ENCODE measurements at regions not wholly inside any gene's neighbourhood (a gene's known extent, or its start where the extent isn't known, plus 50 kb on each side); places are given as distances from the start of the nearest gene placed in this dataset.
"Not testable (repeated sequence)": the region's sequence is repeated elsewhere in the genome, so short reads cannot be mapped to it uniquely, and the experiment has no call there.

- Mint-ChIP-seq H3K4me1 (ENCODE audit: low read depth) (peaks cover 6% of the 10 kb centered on the region), H3K27ac (no peak overlapping the region), H3K4me3 (no peak overlapping the region), H3K27me3 (peaks cover 65% of the 10 kb centered on the region), H3K36me3 (ENCODE audit: low read depth) (no peaks in the 10 kb centered on the region), H3K9me3 (no peaks in the 10 kb centered on the region)
- intact Hi-C loops (cut with micrococcal nuclease): no loop called here
These were observed 116.7 kb upstream of the LPCAT1 start for GRCh38 chr5:1640421-1640881.

- Mint-ChIP-seq H3K9me3 (no peaks in the 10 kb centered on the region), H3K27ac (no peak overlapping the region), H3K36me3 (ENCODE audit: low read depth) (no peaks in the 10 kb centered on the region), H3K27me3 (peaks cover 65% of the 10 kb centered on the region), H3K4me3 (no peak overlapping the region), H3K4me1 (ENCODE audit: low read depth) (no peaks in the 10 kb centered on the region)
- intact Hi-C loops (cut with micrococcal nuclease): no loop called here
These were observed 116.0 kb upstream of the LPCAT1 start for GRCh38 chr5:1639757-1640156.

- H3K27ac Mint-ChIP-seq: peak overlapping the region; percentile 51
- intact Hi-C loops (cut with micrococcal nuclease): no loop called here
- peaks cover 70% of the 10 kb centered on the region for H3K27me3 Mint-ChIP-seq
- no peak overlapping the region for H3K4me3 Mint-ChIP-seq
- peaks cover 4% of the 10 kb centered on the region for H3K36me3 Mint-ChIP-seq (ENCODE audit: low read depth)
- peaks cover 6% of the 10 kb centered on the region for H3K4me1 Mint-ChIP-seq (ENCODE audit: low read depth)
- no peaks in the 10 kb centered on the region for H3K9me3 Mint-ChIP-seq
These were observed 115.1 kb upstream of the LPCAT1 start for GRCh38 chr5:1638658-1639400.

- intact Hi-C loops (cut with micrococcal nuclease): no loop called here
- Mint-ChIP-seq H3K4me3 (no peak overlapping the region), H3K4me1 (ENCODE audit: low read depth) (peaks cover 12% of the 10 kb centered on the region), H3K36me3 (ENCODE audit: low read depth) (peaks cover 11% of the 10 kb centered on the region), H3K27me3 (peaks cover 66% of the 10 kb centered on the region), H3K27ac (peak overlapping the region; percentile 51), H3K9me3 (no peaks in the 10 kb centered on the region)
These were observed 114.1 kb upstream of the LPCAT1 start for GRCh38 chr5:1637639-1638481.

GRCh38 chr5:1636981-1637638 lies 113.3 kb upstream of the LPCAT1 start:
- Mint-ChIP-seq H3K27me3 (peaks cover 65% of the 10 kb centered on the region), H3K4me3 (no peak overlapping the region)

GRCh38 chr5:1636208-1636770 lies 112.5 kb upstream of the LPCAT1 start:
- H3K27ac Mint-ChIP-seq; intact Hi-C loops (cut with micrococcal nuclease): not testable (repeated sequence)
- peaks cover 62% of the 10 kb centered on the region for H3K27me3 Mint-ChIP-seq

More at GRCh38 chr5:1636981-1637638, 113.3 kb upstream of the LPCAT1 start:
- Mint-ChIP-seq H3K4me1 (ENCODE audit: low read depth) (peaks cover 19% of the 10 kb centered on the region), H3K27ac (no peak overlapping the region), H3K36me3 (ENCODE audit: low read depth) (peaks cover 11% of the 10 kb centered on the region), H3K9me3 (no peaks in the 10 kb centered on the region)
- intact Hi-C loops (cut with micrococcal nuclease): no loop called here

GRCh38 chr5:1635477-1635876 lies 111.7 kb upstream of the LPCAT1 start:
- peaks cover 19% of the 10 kb centered on the region for H3K36me3 Mint-ChIP-seq (ENCODE audit: low read depth)
- intact Hi-C loops (cut with micrococcal nuclease): not testable (repeated sequence)

More at GRCh38 chr5:1636208-1636770, 112.5 kb upstream of the LPCAT1 start:
- Mint-ChIP-seq H3K36me3 (ENCODE audit: low read depth) (peaks cover 14% of the 10 kb centered on the region), H3K4me1 (ENCODE audit: low read depth) (peaks cover 21% of the 10 kb centered on the region)
- H3K4me3 Mint-ChIP-seq, H3K9me3 Mint-ChIP-seq: not testable (repeated sequence)

GRCh38 chr5:1634337-1634661 lies 110.5 kb upstream of the LPCAT1 start:
- Mint-ChIP-seq H3K27ac (peak overlapping the region; percentile 87), H3K4me3 (peak overlapping the region; percentile 86), H3K4me1 (ENCODE audit: low read depth) (peaks cover 21% of the 10 kb centered on the region), H3K27me3 (peaks cover 56% of the 10 kb centered on the region), H3K9me3 (no peaks in the 10 kb centered on the region), H3K36me3 (ENCODE audit: low read depth) (peaks cover 30% of the 10 kb centered on the region)
- intact Hi-C loops (cut with micrococcal nuclease): no loop called here

More at GRCh38 chr5:1635477-1635876, 111.7 kb upstream of the LPCAT1 start:
- H3K27me3 Mint-ChIP-seq: peaks cover 59% of the 10 kb centered on the region
- not testable (repeated sequence) for H3K4me3 Mint-ChIP-seq, H3K9me3 Mint-ChIP-seq, H3K27ac Mint-ChIP-seq
- H3K4me1 Mint-ChIP-seq (ENCODE audit: low read depth): peaks cover 21% of the 10 kb centered on the region

- peak overlapping the region; percentile 87 for H3K27ac Mint-ChIP-seq
- H3K4me3 Mint-ChIP-seq: peak overlapping the region; percentile 86
- H3K27me3 Mint-ChIP-seq: peaks cover 54% of the 10 kb centered on the region
- intact Hi-C loops (cut with micrococcal nuclease): no loop called here
- H3K4me1 Mint-ChIP-seq (ENCODE audit: low read depth): peaks cover 21% of the 10 kb centered on the region
- no peaks in the 10 kb centered on the region for H3K9me3 Mint-ChIP-seq
- peaks cover 33% of the 10 kb centered on the region for H3K36me3 Mint-ChIP-seq (ENCODE audit: low read depth)
These were observed 110.0 kb upstream of the LPCAT1 start for GRCh38 chr5:1633605-1634336.

GRCh38 chr5:1631004-1631403 lies 107.2 kb upstream of the LPCAT1 start:
- Mint-ChIP-seq H3K27me3 (peaks cover 41% of the 10 kb centered on the region), H3K36me3 (ENCODE audit: low read depth) (peaks cover 45% of the 10 kb centered on the region), H3K4me1 (ENCODE audit: low read depth) (peaks cover 21% of the 10 kb centered on the region)
- H3K27ac Mint-ChIP-seq; H3K9me3 Mint-ChIP-seq; intact Hi-C loops (cut with micrococcal nuclease); H3K4me3 Mint-ChIP-seq: not testable (repeated sequence)

- Mint-ChIP-seq H3K27me3 (peaks cover 45% of the 10 kb centered on the region), H3K36me3 (ENCODE audit: low read depth) (peaks cover 78% of the 10 kb centered on the region)
- H3K9me3 Mint-ChIP-seq; H3K27ac Mint-ChIP-seq; intact Hi-C loops (cut with micrococcal nuclease); H3K4me1 Mint-ChIP-seq (ENCODE audit: low read depth); H3K4me3 Mint-ChIP-seq: not testable (repeated sequence)
These were observed 102.6 kb upstream of the LPCAT1 start for GRCh38 chr5:1626397-1626796.

- H3K36me3 Mint-ChIP-seq (ENCODE audit: low read depth): peaks cover 76% of the 10 kb centered on the region
These were observed 95.8 kb upstream of the LPCAT1 start for GRCh38 chr5:1619531-1619930.

GRCh38 chr5:1618296-1618865 lies 94.6 kb upstream of the LPCAT1 start:
- intact Hi-C loops (cut with micrococcal nuclease); H3K9me3 Mint-ChIP-seq; H3K27ac Mint-ChIP-seq; H3K4me3 Mint-ChIP-seq: not testable (repeated sequence)
- Mint-ChIP-seq H3K4me1 (ENCODE audit: low read depth) (peaks cover 22% of the 10 kb centered on the region), H3K36me3 (ENCODE audit: low read depth) (peaks cover 64% of the 10 kb centered on the region), H3K27me3 (peaks cover 57% of the 10 kb centered on the region)

More at GRCh38 chr5:1619531-1619930, 95.8 kb upstream of the LPCAT1 start:
- H3K9me3 Mint-ChIP-seq; H3K27ac Mint-ChIP-seq; intact Hi-C loops (cut with micrococcal nuclease); H3K4me3 Mint-ChIP-seq: not testable (repeated sequence)
- peaks cover 22% of the 10 kb centered on the region for H3K4me1 Mint-ChIP-seq (ENCODE audit: low read depth)
- peaks cover 61% of the 10 kb centered on the region for H3K27me3 Mint-ChIP-seq
